A549 (cell line): ENCODE measurements at regions not wholly inside any gene's neighbourhood (a gene's known extent, or its start where the extent isn't known, plus 50 kb on each side); places are given as distances from the start of the nearest gene placed in this dataset.

Experiments
- ATAC-seq, 2 experiments: fragments of 200-7000 bp in 1 of 2; fragments of >200 bp in 1 of 2; cut with Nextera tagmentation in 1 of 2; cut with Tn5 transposase in 1 of 2; 3 replicates each; pipeline versions ENCODE4 v1.8.0 to v1.9.1; 2018 to 2020; ENCODE audit warnings: mild to moderate bottlenecking in 1 of 2, moderate library complexity in 1 of 2
- CTCF ChIA-PET: fragments of 300-600 bp; sonication (Branson Sonifier 250); formaldehyde crosslinking; extraction: SDS; loops from one replicate; lab custom pipeline; 2021; ENCODE audit warnings: antibody characterized with exemption, inconsistent platforms; lab: Yijun Ruan, JAX
- POLR2A ChIA-PET: fragments of 350-600 bp; formaldehyde crosslinking; extraction: SDS; loops from one replicate; lab custom pipeline; 2021; ENCODE audit warnings: antibody characterized with exemption, inconsistent platforms; lab: Yijun Ruan, JAX
- DNase-seq, 2 experiments: peaks; one replicate each; pipeline versions ENCODE4 v3.0.0 to v3.0.0-alpha.2; 2011 to 2016; ENCODE audit warnings: low read depth in 1 of 2, low spot score in 1 of 2
- FAIRE-seq: peaks from 2 replicates; lab custom pipeline; 2011; peaks lifted over from hg19 to GRCh38; lab: Jason Lieb, UNC
- H3K27ac ChIP-seq, 2 experiments: fragments of >200 bp; sonication (Bioruptor Twin); formaldehyde crosslinking; 3 replicates each; pipeline ENCODE4 v1.5.1; 2016 to 2017
- H3K4me1 ChIP-seq: fragments of >200 bp; sonication (Bioruptor Twin); formaldehyde crosslinking; 3 replicates; pipeline ENCODE4 v1.6.1; 2016
- H3K4me2 ChIP-seq: fragments of >200 bp; sonication (Bioruptor Twin); formaldehyde crosslinking; 3 replicates; pipeline ENCODE4 v1.6.1; 2016
- H3K4me3 ChIP-seq: fragments of >200 bp; sonication (Bioruptor Twin); formaldehyde crosslinking; 3 replicates; pipeline ENCODE4 v1.5.1; 2016
- H3K9me3 ChIP-seq: fragments of >200 bp; sonication (Bioruptor Twin); formaldehyde crosslinking; 3 replicates; pipeline ENCODE4 v1.6.1; 2016
- CBX8 ChIP-seq: fragments of 200-600 bp; sonication (generic); IDR thresholded peaks from 2 replicates; pipeline ENCODE4 v1.6.1; 2016
- ELK1 ChIP-seq: fragments of 150-350 bp; IDR thresholded peaks from 2 replicates; pipeline ENCODE4 v1.6.1; 2014; ENCODE audit warnings: low read depth, mild to moderate bottlenecking, low read length
- EP300 ChIP-seq, 2 experiments: fragments of >200 bp; sonication (Bioruptor Twin); formaldehyde crosslinking; IDR thresholded peaks; 2 replicates in 1 of 2; 3 replicates in 1 of 2; pipeline ENCODE4 v1.6.1; 2016 to 2017
- ESRRA ChIP-seq: fragments of 150-350 bp; IDR thresholded peaks from 2 replicates; pipeline ENCODE4 v1.6.1; 2014; ENCODE audit warnings: mild to moderate bottlenecking, low read length, borderline replicate concordance
- FOXS1 ChIP-seq: fragments of 250-450 bp; sonication (Bioruptor Pico); IDR thresholded peaks from 2 replicates; pipeline ENCODE4 v1.5.0; 2020; ENCODE audit warnings: mild to moderate bottlenecking, moderate library complexity
- HDAC2 ChIP-seq: fragments of 200-600 bp; sonication (generic); IDR thresholded peaks from 2 replicates; pipeline ENCODE4 v1.6.1; 2016
- HES2 ChIP-seq: fragments of >200 bp; sonication (Bioruptor Twin); formaldehyde crosslinking; IDR thresholded peaks from 2 replicates; pipeline ENCODE4 v1.6.1; 2016
- HMGXB4 ChIP-seq: fragments of 250-450 bp; sonication (Bioruptor Pico); IDR thresholded peaks from 2 replicates; pipeline ENCODE4 v1.5.0; 2021; ENCODE audit warnings: mild to moderate bottlenecking, moderate library complexity, borderline replicate concordance
- JUN ChIP-seq, 2 experiments: fragments of >200 bp; sonication (Bioruptor Twin); formaldehyde crosslinking; IDR thresholded peaks; 2 replicates in 1 of 2; 3 replicates in 1 of 2; pipeline ENCODE4 v1.6.1; 2016 to 2017
- KDM1A ChIP-seq: fragments of 200-600 bp; sonication (generic); IDR thresholded peaks from 2 replicates; pipeline ENCODE4 v1.6.1; 2016; ENCODE audit warnings: low read depth, mild to moderate bottlenecking
- KDM5A ChIP-seq: fragments of 200-600 bp; sonication (generic); IDR thresholded peaks from 2 replicates; pipeline ENCODE4 v1.6.1; 2016; ENCODE audit warnings: antibody characterized with exemption, mild to moderate bottlenecking
- MAFK ChIP-seq: fragments of 450-650 bp; IDR thresholded peaks from 2 replicates; pipeline ENCODE4 v1.6.1; 2014; ENCODE audit not compliant: partially characterized antibody
- MAX ChIP-seq: IDR thresholded peaks from 2 replicates; pipeline ENCODE4 v1.6.1; 2012
- MAZ ChIP-seq: fragments of 150-350 bp; IDR thresholded peaks from 2 replicates; pipeline ENCODE4 v1.6.1; 2014; ENCODE audit warnings: antibody characterized with exemption, low read depth, low read length, borderline replicate concordance
- NFE2L2 ChIP-seq: fragments of 150-350 bp; conservative IDR thresholded peaks from 2 replicates; pipeline ENCODE4 v1.6.1; 2014; ENCODE audit warnings: low read length
- NPAS2 ChIP-seq: fragments of 250-450 bp; sonication (Bioruptor Pico); IDR thresholded peaks from 2 replicates; pipeline ENCODE4 v1.8.0; 2022; ENCODE audit warnings: mild to moderate bottlenecking, moderate library complexity, borderline replicate concordance
- PHF8 ChIP-seq: fragments of 200-600 bp; sonication (generic); IDR thresholded peaks from 2 replicates; pipeline ENCODE4 v1.6.1; 2016; ENCODE audit warnings: low read depth, mild to moderate bottlenecking, antibody characterized with exemption, moderate library complexity, borderline replicate concordance
- POLR2A ChIP-seq: IDR thresholded peaks from 2 replicates; pipeline ENCODE4 v1.6.1; 2012; ENCODE audit warnings: mild to moderate bottlenecking, low read length
- POLR2AphosphoS2 ChIP-seq: conservative IDR thresholded peaks from 2 replicates; pipeline ENCODE4 v1.6.1; 2012; ENCODE audit warnings: low read length, improper control_type of control experiment, inconsistent platforms
- RAD21 ChIP-seq, 2 experiments: fragments of >200 bp in 1 of 2; sonication (Bioruptor Twin) in 1 of 2; formaldehyde crosslinking in 1 of 2; IDR thresholded peaks in 1 of 2; conservative IDR thresholded peaks in 1 of 2; 2 replicates in 1 of 2; 3 replicates in 1 of 2; pipeline ENCODE4 v1.6.1; 2012 to 2018; ENCODE audit warnings: inconsistent platforms in 1 of 2
- RARB ChIP-seq: fragments of 250-450 bp; sonication (Bioruptor Pico); IDR thresholded peaks from 2 replicates; pipeline ENCODE4 v1.8.0; 2021; ENCODE audit warnings: mild to moderate bottlenecking, moderate library complexity
- RCOR1 ChIP-seq: fragments of 150-350 bp; IDR thresholded peaks from 2 replicates; pipeline ENCODE4 v1.6.1; 2014; ENCODE audit warnings: antibody characterized with exemption, low read length, low read depth
- REST ChIP-seq: fragments of 200-600 bp; sonication (generic); IDR thresholded peaks from 2 replicates; pipeline ENCODE4 v1.6.1; 2016; ENCODE audit warnings: antibody characterized with exemption, mild to moderate bottlenecking, moderate library complexity
- RFX5 ChIP-seq: fragments of 450-650 bp; IDR thresholded peaks from 2 replicates; pipeline ENCODE4 v1.7.1; 2014; ENCODE audit warnings: antibody characterized with exemption, mild to moderate bottlenecking, moderate library complexity
- RNF2 ChIP-seq: fragments of 200-600 bp; sonication (generic); IDR thresholded peaks from 2 replicates; pipeline ENCODE4 v1.6.1; 2016; ENCODE audit warnings: low read depth, mild to moderate bottlenecking, antibody characterized with exemption, moderate library complexity, borderline replicate concordance
- SMC3 ChIP-seq: fragments of >200 bp; sonication (Bioruptor Twin); formaldehyde crosslinking; IDR thresholded peaks from 3 replicates; pipeline ENCODE4 v1.6.1; 2018; ENCODE audit warnings: inconsistent platforms
- SREBF2 ChIP-seq: fragments of 450-650 bp; IDR thresholded peaks from 2 replicates; pipeline ENCODE4 v1.6.1; 2014; ENCODE audit warnings: mild to moderate bottlenecking, moderate library complexity
- TFCP2L1 ChIP-seq: fragments of 250-450 bp; sonication (Bioruptor Pico); IDR thresholded peaks from 2 replicates; pipeline ENCODE4 v1.5.0; 2021; ENCODE audit warnings: mild to moderate bottlenecking
- TP53 ChIP-seq: fragments of 250-450 bp; sonication (Bioruptor Pico); IDR thresholded peaks from 2 replicates; pipeline ENCODE4 v1.5.0; 2021; ENCODE audit warnings: mild to moderate bottlenecking, moderate library complexity
- USF2 ChIP-seq: fragments of 450-650 bp; IDR thresholded peaks from 2 replicates; pipeline ENCODE4 v1.6.1; 2014; ENCODE audit warnings: antibody characterized with exemption
- ZC3H11A ChIP-seq: fragments of 450-650 bp; IDR thresholded peaks from 2 replicates; pipeline ENCODE4 v1.6.1; 2014; ENCODE audit warnings: antibody characterized with exemption, mild to moderate bottlenecking
- ZNF302 ChIP-seq: fragments of 250-450 bp; sonication (Bioruptor Pico); IDR thresholded peaks from 2 replicates; pipeline ENCODE4 v1.9.0; 2021; ENCODE audit warnings: inconsistent platforms, mild to moderate bottlenecking, moderate library complexity
- ZSCAN20 ChIP-seq: fragments of 250-450 bp; sonication (Bioruptor Pico); IDR thresholded peaks from 2 replicates; pipeline ENCODE4 v1.8.0; 2022; ENCODE audit warnings: mild to moderate bottlenecking, moderate library complexity
- WGBS: methylation state at CpG from one replicate; pipeline ENCODE4 v1.1.6; 2017; ENCODE audit errors: missing lambda C conversion rate; 5-methylcytosine and 5-hydroxymethylcytosine counted together

- CTCF ChIA-PET = interaction anchor here (0.9 kb wide), 1 partner anchor 10 kb away, joined by 3 read pairs; no protein-coding TSS in a partner anchor
- 41% methylated on average over 2 of the region's 2 CpGs for WGBS
- Histone ChIP-seq H3K9me3 (peaks cover 19% of the 10 kb centered on the region), H3K4me3 (no peak overlapping the region), H3K27ac (no peak overlapping the region), H3K4me1 (no peaks in the 10 kb centered on the region), H3K4me2 (no peak overlapping the region)
- POLR2A ChIA-PET = no interaction called here
- no peak for FAIRE-seq
- DNase-seq = no peak
- ATAC-seq = no peak
- no peak for TF ChIP-seq MAFK
- TF ChIP-seq KDM1A = no peak
- TF ChIP-seq NPAS2 = no peak
- TF ChIP-seq CBX8 = no peak
- TF ChIP-seq MAZ = no peak
- no peak for TF ChIP-seq SREBF2
- TF ChIP-seq SMC3 = no peak
- no peak for TF ChIP-seq ZSCAN20 (CRISPR knock-in tag)
- no peak for TF ChIP-seq RFX5
- TF ChIP-seq ZC3H11A = no peak
- no peak for TF ChIP-seq TFCP2L1 (CRISPR knock-in tag)
- TF ChIP-seq POLR2AphosphoS2 = no peak
- no peak for TF ChIP-seq RCOR1
- TF ChIP-seq RARB (CRISPR knock-in tag) = no peak
- TF ChIP-seq RAD21 (conservative IDR thresholded peaks at IDR 0.05 in 1 of 2, IDR thresholded peaks at IDR 0.05 in 1 of 2) = no peak
- no peak for TF ChIP-seq FOXS1
- no peak for TF ChIP-seq EP300 (IDR thresholded peaks at IDR 0.05)
- no peak for TF ChIP-seq TP53
- TF ChIP-seq RNF2 = no peak
Observed at GRCh38 chr12:42946871-42947381, 357.4 kb upstream of the PRICKLE1 start.

GRCh38 chr12:42945927-42946326, 356.4 kb upstream of the PRICKLE1 start:
- H3K4me3 ChIP-seq = no peak overlapping the region
- POLR2A ChIA-PET = no interaction called here
- ATAC-seq (no peak), FAIRE-seq (peak; percentile 59), DNase-seq (no peak)
- 8% methylated on average over 2 of the region's 2 CpGs for WGBS
- no peaks in the 10 kb centered on the region for H3K4me1 ChIP-seq
- no peak overlapping the region for H3K27ac ChIP-seq
- H3K4me2 ChIP-seq = no peak overlapping the region
- H3K9me3 ChIP-seq = peaks cover 24% of the 10 kb centered on the region
- CTCF ChIA-PET = interaction anchor here (0.9 kb wide), 1 partner anchor 9 kb away, joined by 3 read pairs; no protein-coding TSS in a partner anchor
- TF ChIP-seq HES2 = no peak
- TF ChIP-seq MAZ = no peak
- no peak for TF ChIP-seq KDM5A
- no peak for TF ChIP-seq HMGXB4 (CRISPR knock-in tag)
- TF ChIP-seq MAX = no peak
- TF ChIP-seq ELK1 = no peak
- TF ChIP-seq USF2 = no peak
- TF ChIP-seq ZNF302 (CRISPR knock-in tag) = no peak
- no peak for TF ChIP-seq ESRRA
- no peak for TF ChIP-seq JUN (IDR thresholded peaks at IDR 0.05)
- no peak for TF ChIP-seq NFE2L2
- no peak for TF ChIP-seq HDAC2
- no peak for TF ChIP-seq PHF8
- TF ChIP-seq POLR2A = no peak
- no peak for TF ChIP-seq REST
